LNCAP (cell line): ENCODE measurements at regions not wholly inside any gene's neighbourhood (a gene's known extent, or its start where the extent isn't known, plus 50 kb on each side); places are given as distances from the start of the nearest gene placed in this dataset.

Experiments used
- CTCF ChIP-seq: fragments of 450-650 bp; IDR thresholded peaks from 2 replicates; pipeline ENCODE4 v1.5.1; 2017; ENCODE audit warnings: mild to moderate bottlenecking

DNA sequence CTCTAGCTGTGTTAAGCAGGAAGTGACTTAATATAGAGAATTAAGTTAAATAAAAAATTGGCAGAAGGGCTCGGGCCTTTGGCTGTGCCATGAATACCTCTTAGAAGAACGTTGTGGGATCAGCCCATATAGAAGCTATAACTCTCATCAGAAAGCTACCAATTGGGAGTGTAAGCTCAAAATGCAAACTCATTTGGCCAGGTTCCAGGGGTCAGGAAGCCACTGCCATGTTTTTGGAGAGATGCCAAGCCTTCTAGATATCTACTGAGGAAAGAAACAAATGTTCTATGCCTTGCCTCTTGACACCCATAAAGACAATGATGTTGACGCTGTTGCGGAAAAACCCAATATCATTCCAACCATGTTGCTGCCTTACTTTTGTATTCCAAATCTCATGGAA, 475.2 kb upstream of the TGFBR2 start:
- no peak for TF ChIP-seq CTCF

GRCh38 chr3:30135190-30135589, 471.2 kb upstream of the TGFBR2 start:
- TF ChIP-seq CTCF, result peak; percentile 20; the same call in 1 of the 2 replicates

- no peak for TF ChIP-seq CTCF
These were observed 467.1 kb upstream of the TGFBR2 start for GRCh38 chr3:30139283-30139682.

DNA sequence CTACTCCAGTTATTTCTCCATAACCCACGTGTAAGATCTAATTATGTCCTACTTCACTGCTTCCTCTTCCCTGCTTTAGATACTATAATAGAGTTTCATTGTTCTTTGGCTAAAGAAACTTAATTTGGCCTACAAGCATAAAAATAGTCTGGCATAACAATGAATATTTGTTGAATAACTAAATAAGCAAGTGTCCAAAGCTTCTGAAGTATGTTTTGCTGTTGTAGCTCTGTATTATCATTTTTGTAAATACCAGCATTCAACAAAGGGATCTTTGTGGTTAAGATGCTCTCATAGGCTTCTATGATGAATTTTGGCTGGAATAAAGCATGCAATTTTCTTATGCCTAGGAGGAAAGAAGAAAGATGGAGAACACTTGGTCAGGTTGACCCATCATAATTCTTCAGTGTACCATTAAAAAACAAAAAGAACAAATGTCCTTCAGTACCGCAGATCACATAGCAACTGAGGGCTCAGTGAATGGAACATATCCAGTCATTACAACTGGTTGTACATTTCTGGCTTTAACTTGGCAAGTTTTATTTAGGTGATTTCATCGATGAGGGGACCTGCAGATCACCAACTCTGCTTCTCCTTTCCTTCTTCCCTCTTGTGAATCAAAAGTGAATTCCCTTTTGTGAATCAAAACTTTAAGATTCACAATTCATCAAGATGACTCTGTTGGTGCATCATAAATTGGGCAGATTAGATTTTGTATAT, 465.9 kb upstream of the TGFBR2 start:
- TF ChIP-seq CTCF, result no peak

DNA sequence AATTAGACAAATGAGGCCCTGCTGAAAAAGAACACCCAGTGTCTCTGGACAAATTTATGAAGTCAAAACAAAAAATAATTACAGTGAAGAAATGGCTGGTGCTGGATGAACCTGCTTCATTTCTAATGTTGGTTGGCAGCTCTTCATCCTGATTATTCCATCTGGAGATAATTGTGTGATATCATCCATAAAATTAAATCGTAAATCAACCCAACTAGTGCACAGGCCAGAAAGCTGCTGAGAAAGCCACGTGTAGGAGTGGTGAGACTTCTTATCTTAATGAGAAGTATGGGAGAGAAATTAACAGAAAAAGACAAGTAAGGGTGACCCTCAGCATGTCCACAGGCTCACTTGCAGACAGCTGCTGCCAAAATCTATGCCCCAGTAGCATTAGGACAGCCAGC, 465.2 kb upstream of the TGFBR2 start:
- TF ChIP-seq CTCF, result no peak

DNA sequence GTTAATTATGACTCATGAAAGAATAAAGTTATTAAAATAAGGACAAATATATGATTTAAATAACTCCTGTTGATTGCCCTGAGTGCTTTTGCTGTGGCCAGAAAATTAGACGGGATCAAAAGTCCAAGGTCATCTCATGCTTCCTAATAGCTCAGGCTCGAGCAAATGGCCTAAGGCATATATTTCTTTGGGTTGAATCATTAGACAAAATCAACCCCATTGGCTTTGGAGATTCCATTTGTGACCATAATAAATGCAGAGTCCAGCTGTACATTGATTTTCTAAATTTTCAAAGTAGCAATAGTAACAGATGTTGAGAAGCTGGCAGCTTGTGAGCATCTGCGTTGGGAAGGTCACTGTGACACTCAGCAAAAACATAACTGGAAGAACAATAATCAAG, 464.5 kb upstream of the TGFBR2 start:
- TF ChIP-seq CTCF, result no peak

DNA sequence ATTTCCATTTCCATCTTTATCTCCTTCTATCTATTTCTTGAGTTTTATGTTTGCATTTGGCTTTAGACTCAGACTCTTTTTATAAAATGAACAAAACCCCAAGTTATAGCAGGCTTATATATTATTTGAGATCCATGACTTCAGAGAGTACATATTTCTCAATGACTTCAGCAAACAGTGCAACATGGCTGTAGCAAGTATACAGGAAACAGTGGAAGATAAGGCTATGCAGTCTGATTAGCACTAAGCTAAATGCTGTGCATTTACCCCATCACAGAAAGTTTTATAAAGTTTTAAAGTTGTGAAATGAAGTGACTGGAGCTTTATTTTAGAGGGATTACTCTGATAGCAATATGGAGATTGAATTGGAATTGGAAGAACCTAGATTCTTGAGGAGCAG, 463.5 kb upstream of the TGFBR2 start:
- no peak for TF ChIP-seq CTCF

GRCh38 chr3:30145281-30145680, 461.1 kb upstream of the TGFBR2 start:
- TF ChIP-seq CTCF, result no peak
